BLaER1 treated with 17β-estradiol and CSF1 and Interleukin-3, amounts not matched to agents 10 nM and 100 nM (cell line): ENCODE measurements at regions not wholly inside any gene's neighbourhood (a gene's known extent, or its start where the extent isn't known, plus 50 kb on each side); places are given as distances from the start of the nearest gene placed in this dataset.
"Not testable (repeated sequence)": the region's sequence is repeated elsewhere in the genome, so short reads cannot be mapped to it uniquely, and the experiment has no call there.

Experiments
- H3K27ac ChIP-seq, 11 experiments: shearing (Covaris generic); formaldehyde crosslinking; 2 replicates each; pipeline ENCODE4 v1.8.1; 2022
- H3K27me3 ChIP-seq, 11 experiments: shearing (Covaris generic); formaldehyde crosslinking; 2 replicates each; pipeline ENCODE4 v1.8.1; 2022
- H3K36me3 ChIP-seq, 11 experiments: shearing (Covaris generic); formaldehyde crosslinking; 2 replicates each; pipeline ENCODE4 v1.8.1; 2022
- H3K4me1 ChIP-seq, 10 experiments: shearing (Covaris generic); formaldehyde crosslinking; 2 replicates each; pipeline ENCODE4 v1.8.1; 2022
- H3K4me2 ChIP-seq, 11 experiments: shearing (Covaris generic); formaldehyde crosslinking; 2 replicates each; pipeline ENCODE4 v1.8.1; 2022
- H3K4me3 ChIP-seq, 10 experiments: shearing (Covaris generic); formaldehyde crosslinking; 2 replicates each; pipeline ENCODE4 v1.8.1; 2022
- H3K9ac ChIP-seq, 11 experiments: shearing (Covaris generic); formaldehyde crosslinking; 2 replicates each; pipeline ENCODE4 v1.8.1; 2022
- H3K9me3 ChIP-seq, 11 experiments: shearing (Covaris generic); formaldehyde crosslinking; replicated peaks in 1 of 11; 2 replicates each; pipeline ENCODE4 v1.8.1; 2022
- H4K20me1 ChIP-seq, 11 experiments: shearing (Covaris generic); formaldehyde crosslinking; 2 replicates each; pipeline ENCODE4 v1.8.1; 2022
- Cebpa-rat ChIP-seq, 11 experiments: shearing (Covaris generic); IDR thresholded peaks; 2 replicates each; pipeline ENCODE4 v1.8.1; 2022

DNA sequence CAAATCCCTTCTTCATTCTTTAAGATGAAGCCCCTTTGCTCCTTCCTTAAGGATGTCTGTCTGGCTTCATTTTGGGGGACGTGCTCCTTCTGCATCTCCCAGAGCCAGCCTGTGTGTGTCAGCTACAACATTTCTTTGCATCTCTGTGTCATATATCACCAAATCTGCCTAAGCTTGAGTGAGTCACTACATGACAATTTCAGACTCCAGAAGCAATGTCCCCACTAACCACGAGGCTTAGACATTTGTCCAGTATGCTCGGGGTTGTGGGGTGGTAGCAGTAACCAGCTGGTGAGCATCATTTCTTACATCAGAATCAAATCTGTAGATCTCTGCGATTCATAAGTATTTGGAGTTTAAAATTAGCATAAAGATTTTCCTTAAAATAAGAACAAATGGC, 54.1 kb upstream of the USP14 start:
- not testable (repeated sequence) for H3K4me1 ChIP-seq, H3K4me3 ChIP-seq, H3K36me3 ChIP-seq, H3K9ac ChIP-seq, H4K20me1 ChIP-seq, H3K9me3 ChIP-seq, H3K27ac ChIP-seq, H3K27me3 ChIP-seq, H3K4me2 ChIP-seq

DNA sequence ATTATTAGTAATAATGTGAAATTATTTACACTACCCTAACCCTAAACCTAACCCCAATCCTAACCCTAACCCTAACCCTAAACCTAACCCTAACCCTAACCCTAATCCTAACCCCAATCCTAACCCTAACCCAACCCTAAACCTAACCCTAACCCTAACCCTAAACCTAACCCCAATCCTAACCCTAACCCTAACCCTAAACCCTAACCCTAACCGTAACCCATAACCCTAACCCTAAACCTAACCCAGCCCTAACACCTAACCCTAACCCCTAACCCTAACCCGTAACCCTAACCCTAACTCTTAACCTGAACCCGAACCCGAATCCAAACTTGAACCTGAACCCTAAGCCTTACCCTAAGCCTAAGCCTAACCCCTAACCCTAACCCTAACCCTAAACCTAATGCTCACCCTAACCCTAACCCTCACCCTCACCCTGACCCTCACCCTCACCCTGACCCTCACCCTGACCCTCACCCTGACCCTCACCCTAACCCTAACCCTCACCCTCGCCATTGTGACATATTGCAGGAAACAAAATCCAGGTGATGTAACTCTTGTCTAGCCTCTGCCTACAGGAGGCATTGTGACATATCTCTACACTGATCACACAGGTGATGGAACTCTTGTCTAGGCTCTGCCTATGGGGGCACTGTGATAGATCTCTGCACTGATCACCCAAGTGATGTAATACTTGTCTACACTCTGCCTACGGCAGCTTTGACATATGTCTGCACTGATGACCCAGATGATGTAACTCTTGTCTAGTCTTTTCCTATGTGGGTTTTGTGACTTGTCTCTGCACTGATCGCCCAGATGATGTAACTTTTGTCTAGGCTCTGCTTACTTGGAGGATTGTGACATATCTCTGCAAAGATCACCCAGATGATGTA, 53.0 kb upstream of the USP14 start:
- not testable (repeated sequence) for H3K9ac ChIP-seq, H3K36me3 ChIP-seq, H4K20me1 ChIP-seq

DNA sequence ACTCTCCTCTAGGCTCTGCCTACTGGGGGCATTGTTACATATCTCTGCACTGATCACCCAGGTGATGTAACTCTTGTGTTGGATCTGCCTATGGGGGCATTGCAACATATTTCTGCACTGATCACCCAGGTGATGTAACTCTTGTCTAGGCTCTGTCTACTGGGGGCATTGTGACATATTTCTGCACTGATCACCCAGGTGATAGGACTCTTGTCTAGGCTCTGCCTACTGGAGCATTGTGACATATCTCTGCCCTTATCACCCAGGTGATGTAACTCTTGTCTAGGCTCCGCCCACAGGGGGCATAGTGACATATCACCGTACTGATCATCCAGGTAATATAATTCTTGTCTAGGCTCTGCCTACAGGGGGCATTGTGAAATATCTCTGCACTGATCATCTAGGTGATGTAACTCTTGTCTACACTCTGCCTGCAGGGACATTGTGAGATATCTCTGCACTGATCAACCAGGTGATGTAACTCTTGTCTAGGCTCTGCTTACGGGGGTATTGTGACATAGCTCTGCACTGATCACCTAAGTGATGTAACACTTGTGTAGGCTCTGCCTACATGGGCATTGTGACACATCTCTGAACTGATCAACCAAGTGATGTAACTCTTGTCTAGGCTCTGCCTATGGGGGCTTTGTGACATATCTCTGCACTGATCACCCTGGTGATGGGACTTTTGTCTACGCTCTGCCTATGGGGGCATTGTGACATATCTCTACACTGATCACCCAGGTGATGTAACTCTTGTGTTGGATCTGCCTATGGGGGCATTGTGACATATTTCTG, 52.1 kb upstream of the USP14 start:
- H3K4me2 ChIP-seq, H3K27me3 ChIP-seq, H3K36me3 ChIP-seq, H4K20me1 ChIP-seq, H3K9ac ChIP-seq, H3K4me3 ChIP-seq, H3K9me3 ChIP-seq, H3K27ac ChIP-seq, H3K4me1 ChIP-seq: not testable (repeated sequence)
- TF ChIP-seq Cebpa-rat (IDR thresholded peaks at IDR 0.05) = 0 out of 22 replicates have a peak, but pooled peaks of 1 of the 11 experiments have one; percentile 22

More for the DNA sequence above, 53.0 kb upstream of the USP14 start:
- not testable (repeated sequence) for H3K27ac ChIP-seq, H3K4me1 ChIP-seq, H3K4me3 ChIP-seq, H3K4me2 ChIP-seq, H3K27me3 ChIP-seq, H3K9me3 ChIP-seq

DNA sequence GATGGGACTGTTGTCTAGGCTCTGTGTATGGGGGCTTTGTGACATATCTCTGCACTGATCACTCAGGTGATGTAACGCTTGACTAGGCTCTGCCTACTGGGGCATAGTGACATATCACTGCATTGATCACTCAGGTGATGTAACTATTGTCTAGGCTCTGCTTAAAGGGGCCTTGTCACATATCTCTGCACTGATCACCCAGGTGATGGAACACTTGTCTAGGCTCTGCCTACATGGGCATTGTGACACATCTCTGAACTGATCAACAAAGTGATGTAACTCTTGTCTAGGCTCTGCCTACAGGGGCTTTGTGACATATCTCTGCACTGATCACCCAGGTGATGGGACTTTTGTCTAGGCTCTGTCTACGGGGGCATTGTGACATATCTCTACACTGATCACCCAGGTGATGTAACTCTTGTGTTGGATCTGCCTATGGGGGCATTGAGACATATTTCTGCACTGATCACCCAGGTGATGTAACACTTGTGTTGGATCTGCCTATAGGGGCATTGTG, 51.4 kb upstream of the USP14 start:
- peak in 1 of 11 experiments; percentile 0; a peak in 1 of 22 replicates for TF ChIP-seq Cebpa-rat (IDR thresholded peaks at IDR 0.05)
- H3K36me3 ChIP-seq, H3K4me2 ChIP-seq, H3K4me3 ChIP-seq, H3K9ac ChIP-seq, H3K9me3 ChIP-seq, H3K27ac ChIP-seq, H4K20me1 ChIP-seq, H3K27me3 ChIP-seq: not testable (repeated sequence)
- H3K4me1 ChIP-seq = peaks cover 0 to 12% (median 11%) of the 10 kb centered on the region in 10 experiments; a peak in 16 of 20 replicates

DNA sequence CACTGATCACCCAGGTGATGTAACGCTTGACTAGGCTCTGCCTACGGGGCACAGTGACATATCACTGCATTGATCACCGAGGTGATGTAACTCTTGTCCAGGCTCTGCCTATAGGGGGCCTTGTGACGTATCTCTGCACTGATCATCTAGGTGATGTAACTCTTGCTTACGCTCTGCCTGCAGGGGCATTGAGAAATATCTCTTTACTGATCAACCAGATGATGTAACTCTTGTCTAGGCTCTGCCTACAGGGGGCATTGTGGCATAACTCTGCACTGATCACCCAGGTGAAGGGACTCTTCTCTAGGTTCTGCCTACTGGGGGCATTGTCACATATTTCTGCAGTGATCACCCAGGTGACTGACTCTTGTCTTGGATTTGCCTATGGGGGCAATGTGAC, 50.9 kb upstream of the USP14 start:
- not testable (repeated sequence) for H4K20me1 ChIP-seq

DNA sequence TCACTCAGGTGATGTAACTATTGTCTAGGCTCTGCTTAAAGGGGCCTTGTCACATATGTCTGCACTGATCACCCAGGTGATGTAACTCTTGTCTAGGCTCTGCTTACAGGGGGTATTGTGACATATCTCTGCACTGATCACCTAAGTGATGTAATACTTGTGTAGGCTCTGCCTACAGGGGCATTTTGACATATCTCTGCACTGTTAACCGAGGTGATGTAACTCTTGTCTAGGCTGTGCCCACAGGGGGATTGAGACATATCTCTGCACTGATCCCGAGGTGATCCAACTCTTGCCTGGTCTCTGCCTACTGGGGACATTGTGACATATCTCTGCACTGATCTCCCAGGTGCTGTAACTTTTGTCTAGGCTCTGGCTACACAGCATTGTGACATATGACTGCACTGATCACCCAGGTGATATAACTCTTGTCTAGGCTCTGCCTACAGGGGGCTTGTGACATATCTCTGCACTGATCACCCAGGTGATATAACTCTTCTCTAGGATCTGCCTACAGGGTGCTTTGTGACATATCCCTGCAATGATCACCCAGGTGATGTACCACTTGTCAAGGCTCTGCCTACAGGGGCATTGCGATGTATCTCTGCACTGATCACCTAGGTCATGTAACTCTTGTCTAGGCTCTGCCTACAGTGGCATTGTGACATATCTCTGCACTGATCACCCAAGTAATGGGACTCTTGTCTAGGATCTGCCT, 50.3 kb upstream of the USP14 start:
- H3K4me1 ChIP-seq = peaks cover 0 to 12% (median 11%) of the 10 kb centered on the region in 10 experiments; a peak in 16 of 20 replicates
- not testable (repeated sequence) for H3K27ac ChIP-seq, H3K9me3 ChIP-seq, H3K4me2 ChIP-seq, H3K4me3 ChIP-seq, H3K9ac ChIP-seq, H4K20me1 ChIP-seq, H3K27me3 ChIP-seq, H3K36me3 ChIP-seq

More for the DNA sequence above, 50.9 kb upstream of the USP14 start:
- H3K9ac ChIP-seq, H3K9me3 ChIP-seq, H3K27me3 ChIP-seq, H3K27ac ChIP-seq, H3K36me3 ChIP-seq, H3K4me3 ChIP-seq, H3K4me2 ChIP-seq: not testable (repeated sequence)
- H3K4me1 ChIP-seq = peaks cover 0 to 12% (median 11%) of the 10 kb centered on the region in 10 experiments; a peak in 16 of 20 replicates
